ENCODE measurements at regions not wholly inside any gene's neighbourhood (a gene's known extent, or its start where the extent isn't known, plus 50 kb on each side); places are given as distances from the start of the nearest gene placed in this dataset.

DNA sequence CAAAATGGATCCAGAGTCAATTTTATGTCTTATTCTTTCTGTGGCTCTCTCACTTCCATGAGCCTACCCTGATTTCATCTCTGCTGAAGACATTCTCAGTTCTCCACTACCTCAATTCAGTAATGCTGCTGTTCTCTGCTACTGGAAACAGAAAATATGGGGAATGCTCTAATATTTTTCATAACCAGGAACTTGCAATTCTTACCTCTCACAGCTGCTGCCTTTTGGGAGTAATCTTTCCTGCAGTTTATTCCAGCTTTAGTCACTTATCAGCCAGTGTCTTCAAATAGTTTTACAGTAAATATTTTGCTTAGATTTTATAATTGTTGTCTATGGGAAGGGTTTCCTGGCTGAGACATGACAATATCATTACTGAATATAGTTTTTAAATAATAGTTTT, 145.1 kb upstream of the UFM1 start:
- Mint-ChIP-seq H3K4me1 (ENCODE audit: low read depth) (no peaks in the 10 kb centered on the region), H3K9me3 (no peaks in the 10 kb centered on the region), H3K36me3 (ENCODE audit: insufficient read depth in 2 of 2) (no peaks in the 10 kb centered on the region), H3K27me3 (ENCODE audit: low read depth) (no peaks in the 10 kb centered on the region), H3K4me3 (no peak overlapping the region), H3K27ac (no peak overlapping the region)
- DNase-seq (no peak), ATAC-seq (replicated peaks in 1 of 2) (no peak)

DNA sequence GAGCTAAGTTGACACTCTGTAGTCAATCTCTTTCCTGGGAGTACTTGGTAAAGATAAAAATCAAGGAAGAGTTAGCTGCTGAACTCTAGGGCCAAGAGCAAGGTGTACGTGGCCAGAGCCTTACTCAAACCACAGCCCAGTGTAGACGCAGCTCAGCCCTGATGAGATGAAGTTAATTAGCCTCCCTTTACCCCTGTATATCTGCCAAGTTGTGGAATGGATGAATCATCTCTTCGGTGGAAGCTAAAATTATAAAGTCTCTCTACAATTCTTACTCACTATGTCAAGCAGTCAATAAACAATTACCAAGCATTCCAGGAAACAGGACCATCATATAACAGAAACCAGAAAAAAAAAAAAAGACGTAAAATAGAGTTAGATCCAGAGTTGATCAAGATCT, 146.9 kb upstream of the UFM1 start:
- Mint-ChIP-seq H3K4me1 (ENCODE audit: low read depth) (no peaks in the 10 kb centered on the region), H3K4me3 (peak overlapping the region in 1 of 2 donors; percentile 57), H3K27me3 (ENCODE audit: low read depth) (no peaks in the 10 kb centered on the region), H3K9me3 (no peaks in the 10 kb centered on the region), H3K36me3 (ENCODE audit: insufficient read depth in 2 of 2) (no peaks in the 10 kb centered on the region), H3K27ac (peak overlapping the region; percentile 52)
- DNase-seq, result peak in 1 of 2 donors; percentile 7
- peak; percentile 72 to 90 for ATAC-seq (replicated peaks in 1 of 2)

DNA sequence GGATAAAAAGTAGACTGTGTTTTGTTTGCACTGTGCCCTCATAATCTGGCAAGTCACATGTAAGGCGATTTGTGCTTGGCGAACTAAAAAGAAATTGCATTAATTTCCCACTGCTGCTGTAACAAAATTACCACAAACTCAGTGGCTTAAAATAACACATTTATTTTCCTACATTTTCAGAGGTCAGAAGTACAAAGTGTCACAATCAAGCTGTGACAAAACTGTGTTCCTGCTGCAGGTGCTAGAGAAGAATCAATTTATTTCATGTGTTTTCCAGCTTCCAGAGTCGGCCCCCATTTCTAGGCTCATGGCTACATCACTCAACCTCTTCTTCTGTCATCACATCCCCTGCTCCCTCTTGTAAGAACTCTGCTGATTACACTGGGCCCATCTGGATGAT, 158.6 kb upstream of the UFM1 start:
- no peak for DNase-seq
- Mint-ChIP-seq H3K36me3 (ENCODE audit: insufficient read depth in 2 of 2) (no peaks in the 10 kb centered on the region), H3K27ac (no peak overlapping the region), H3K4me1 (ENCODE audit: low read depth) (no peaks in the 10 kb centered on the region), H3K27me3 (ENCODE audit: low read depth) (no peaks in the 10 kb centered on the region), H3K9me3 (no peaks in the 10 kb centered on the region), H3K4me3 (no peak overlapping the region)
- no peak for ATAC-seq (replicated peaks in 1 of 2)

DNA sequence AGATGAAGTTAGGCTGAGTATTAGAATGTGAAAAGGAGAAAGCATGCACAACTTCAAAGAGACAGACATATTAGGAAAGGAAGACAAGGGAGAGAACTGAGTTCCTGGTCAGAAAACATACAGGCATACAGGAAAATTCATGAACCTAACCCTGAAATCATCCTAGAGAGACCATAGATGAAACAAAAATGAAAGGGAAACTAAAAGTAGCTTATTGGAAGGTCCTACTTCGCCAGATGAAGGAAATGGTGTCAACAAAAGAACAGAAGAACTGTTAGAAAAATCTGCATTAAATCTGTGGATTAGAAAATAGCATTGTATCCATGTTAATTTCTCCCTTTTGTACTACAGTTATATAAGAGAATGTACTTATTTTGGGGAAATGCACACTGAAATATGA, 169.0 kb upstream of the UFM1 start:
- no peak for DNase-seq
- no peaks in the 10 kb centered on the region for H3K27me3 Mint-ChIP-seq (ENCODE audit: low read depth)
- peaks cover 2 to 4% of the 10 kb centered on the region in 2 donors for H3K9me3 Mint-ChIP-seq
- peaks cover 0 to 1% of the 10 kb centered on the region in 2 donors for H3K36me3 Mint-ChIP-seq (ENCODE audit: insufficient read depth in 2 of 2)
- peak in 1 of 2 donors; percentile 39 for ATAC-seq (replicated peaks in 1 of 2)
- peaks cover 14% of the 10 kb centered on the region for H3K4me1 Mint-ChIP-seq (ENCODE audit: low read depth)
- H3K27ac Mint-ChIP-seq, result peak overlapping the region; percentile 94
- peak overlapping the region; percentile 62 to 94 for H3K4me3 Mint-ChIP-seq

DNA sequence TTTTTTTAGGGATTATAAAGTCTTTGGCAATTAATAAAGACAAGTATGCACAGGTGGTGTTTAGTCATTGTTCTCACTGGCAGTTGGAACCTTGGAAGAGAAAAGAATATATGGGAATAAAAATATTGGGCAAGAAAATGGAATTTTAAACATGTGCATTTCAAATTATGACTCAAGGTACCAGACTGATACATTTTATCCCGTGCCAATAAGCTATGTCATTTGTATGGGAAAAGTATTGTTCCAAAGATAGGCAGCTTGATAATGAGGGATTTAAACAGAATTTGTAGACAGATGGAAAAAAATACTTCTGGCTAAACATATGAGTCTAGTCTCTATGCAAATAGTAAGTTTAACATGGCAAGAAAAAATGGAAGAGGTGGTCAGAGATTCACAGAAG, 169.5 kb upstream of the UFM1 start:
- DNase-seq (no peak), ATAC-seq (replicated peaks in 1 of 2) (no peak)
- Mint-ChIP-seq H3K4me1 (ENCODE audit: low read depth) (peaks cover 14% of the 10 kb centered on the region), H3K27ac (peak overlapping the region; percentile 94), H3K9me3 (peaks cover 2 to 4% of the 10 kb centered on the region in 2 donors), H3K4me3 (peak overlapping the region; percentile 62 to 94), H3K27me3 (ENCODE audit: low read depth) (no peaks in the 10 kb centered on the region), H3K36me3 (ENCODE audit: insufficient read depth in 2 of 2) (peaks cover 0 to 1% of the 10 kb centered on the region in 2 donors)

DNA sequence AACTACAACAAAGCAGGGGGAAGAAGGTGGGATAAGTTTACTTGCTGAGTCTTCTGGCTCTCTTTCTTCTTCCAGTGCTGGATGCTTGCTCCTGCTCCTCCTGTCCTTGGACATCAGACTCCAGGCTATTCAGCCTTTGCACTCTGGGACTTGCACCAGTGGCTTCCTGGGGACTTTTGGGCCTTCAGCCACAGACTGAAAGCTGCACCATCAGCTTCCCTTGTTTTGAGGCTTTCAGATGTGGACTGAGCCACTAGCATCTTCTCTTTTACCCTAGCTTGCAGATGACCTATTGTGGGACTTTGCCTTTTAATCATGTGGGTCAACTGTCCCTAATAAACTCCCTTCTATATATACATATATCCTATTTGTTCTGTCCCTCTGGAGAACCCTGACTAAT, 173.0 kb upstream of the UFM1 start:
- peaks cover 0 to 1% of the 10 kb centered on the region in 2 donors for H3K36me3 Mint-ChIP-seq (ENCODE audit: insufficient read depth in 2 of 2)
- H3K4me1 Mint-ChIP-seq (ENCODE audit: low read depth), result peaks cover 14% of the 10 kb centered on the region

DNA sequence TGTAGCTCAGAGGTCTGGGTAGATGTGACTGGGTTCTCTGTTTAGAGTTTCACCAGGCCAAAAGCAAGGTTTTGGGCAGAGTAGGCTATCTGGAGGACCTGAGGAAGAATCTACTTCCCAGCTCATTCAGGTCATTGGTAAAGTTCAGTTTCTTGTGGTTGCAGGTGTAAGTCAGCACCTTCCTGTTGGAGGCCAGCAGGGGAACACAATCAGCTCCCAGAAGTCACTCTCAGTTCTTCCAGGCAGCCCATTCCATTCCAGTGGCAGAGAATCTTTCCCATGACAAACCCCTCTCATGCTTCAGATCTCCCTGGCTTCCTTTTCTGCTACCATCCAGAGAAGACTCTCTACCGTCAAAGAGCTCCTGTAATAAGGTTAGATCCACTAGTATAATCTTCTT, 176.2 kb upstream of the UFM1 start:
- H3K36me3 Mint-ChIP-seq (ENCODE audit: insufficient read depth in 2 of 2), result no peaks in the 10 kb centered on the region
- H3K4me3 Mint-ChIP-seq, result no peak overlapping the region
- peaks cover 0 to 2% of the 10 kb centered on the region in 2 donors for H3K9me3 Mint-ChIP-seq
- no peak for ATAC-seq (replicated peaks in 1 of 2)
- no peaks in the 10 kb centered on the region for H3K4me1 Mint-ChIP-seq (ENCODE audit: low read depth)
- DNase-seq, result no peak
- no peaks in the 10 kb centered on the region for H3K27me3 Mint-ChIP-seq (ENCODE audit: low read depth)
- no peak overlapping the region for H3K27ac Mint-ChIP-seq

More for the DNA sequence above, 173.0 kb upstream of the UFM1 start:
- DNase-seq, result no peak
- H3K9me3 Mint-ChIP-seq, result peaks cover under 1 to 6% of the 10 kb centered on the region in 2 donors
- no peak overlapping the region for H3K4me3 Mint-ChIP-seq
- no peak for ATAC-seq (replicated peaks in 1 of 2)
- H3K27me3 Mint-ChIP-seq (ENCODE audit: low read depth), result no peaks in the 10 kb centered on the region
- no peak overlapping the region for H3K27ac Mint-ChIP-seq

DNA sequence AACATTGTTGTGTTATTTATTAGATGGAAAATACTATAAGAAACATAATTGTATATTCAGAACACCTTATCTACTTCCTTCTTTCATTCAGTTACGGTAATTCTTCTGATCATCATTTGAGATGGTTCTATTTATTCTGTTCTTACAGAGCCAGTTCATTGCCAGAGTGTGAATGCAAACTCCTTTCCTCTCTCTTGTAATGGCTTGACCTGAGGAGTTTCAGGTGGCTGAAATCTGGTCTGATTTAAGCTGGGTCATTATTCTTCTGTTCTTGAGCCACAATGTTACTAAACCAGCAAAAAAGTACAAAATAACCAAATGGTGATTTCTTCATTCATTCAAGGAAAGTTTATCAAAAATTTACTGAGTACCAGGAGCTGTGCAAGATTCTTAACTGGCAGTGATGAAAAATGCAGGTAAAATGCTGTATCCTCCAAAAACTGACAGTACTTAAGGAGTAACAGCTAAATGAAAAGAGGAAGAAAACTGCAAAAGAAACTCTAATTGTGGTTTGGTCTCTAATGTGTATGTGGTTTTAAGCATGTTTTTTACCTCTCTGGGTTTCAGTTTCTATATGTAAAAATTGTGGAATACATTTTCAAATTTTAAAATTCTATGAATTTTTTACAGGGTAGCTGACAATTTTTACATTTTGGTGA, 182.4 kb upstream of the UFM1 start:
- no peak for DNase-seq
- Mint-ChIP-seq H3K27ac (no peak overlapping the region), H3K4me1 (ENCODE audit: low read depth) (no peaks in the 10 kb centered on the region), H3K36me3 (ENCODE audit: insufficient read depth in 2 of 2) (no peaks in the 10 kb centered on the region), H3K27me3 (ENCODE audit: low read depth) (no peaks in the 10 kb centered on the region), H3K9me3 (no peaks in the 10 kb centered on the region), H3K4me3 (no peak overlapping the region)
- no peak for ATAC-seq (replicated peaks in 1 of 2)

DNA sequence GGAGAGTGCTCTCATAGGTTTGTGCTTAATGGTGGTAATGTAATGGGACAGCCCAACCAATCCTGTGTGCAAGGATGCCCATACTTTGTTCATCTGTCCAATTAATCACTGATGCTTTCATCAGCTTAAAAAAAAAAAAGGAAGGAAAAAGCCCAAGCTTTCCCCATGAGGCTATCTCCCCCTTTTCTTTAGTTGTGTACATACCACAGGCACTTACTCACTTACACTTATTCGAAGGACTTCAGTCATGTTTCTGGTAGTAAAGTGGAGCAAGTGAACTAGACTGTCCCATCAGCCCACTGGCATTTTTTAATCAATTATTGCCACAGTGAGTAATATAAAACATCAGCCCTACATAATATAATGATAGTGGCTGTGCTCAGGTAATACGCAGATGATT, 183.5 kb upstream of the UFM1 start:
- H3K27ac Mint-ChIP-seq, result no peak overlapping the region
- no peak overlapping the region for H3K4me3 Mint-ChIP-seq
- H3K4me1 Mint-ChIP-seq (ENCODE audit: low read depth), result no peaks in the 10 kb centered on the region
- no peaks in the 10 kb centered on the region for H3K36me3 Mint-ChIP-seq (ENCODE audit: insufficient read depth in 2 of 2)
- ATAC-seq (replicated peaks in 1 of 2), result no peak
- no peaks in the 10 kb centered on the region for H3K27me3 Mint-ChIP-seq (ENCODE audit: low read depth)
- DNase-seq, result no peak
- H3K9me3 Mint-ChIP-seq, result no peaks in the 10 kb centered on the region

DNA sequence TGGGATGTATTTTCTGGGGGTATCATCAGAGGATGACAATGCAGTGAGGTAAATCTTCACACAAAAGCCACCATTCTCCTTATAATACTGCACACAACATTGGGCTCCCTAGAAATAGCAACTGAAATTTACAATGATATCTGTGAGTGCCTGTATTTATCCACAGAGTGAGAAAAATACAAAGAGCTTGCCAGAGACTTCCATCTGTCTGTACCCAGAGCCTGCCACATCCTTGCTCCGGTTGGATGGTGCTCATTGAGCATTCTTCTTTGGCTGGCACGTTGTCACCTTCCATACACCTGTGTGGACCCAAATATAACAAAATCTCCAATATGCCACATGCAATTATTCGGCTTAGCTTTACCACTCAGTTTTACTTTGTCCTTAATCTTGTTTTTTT, 189.5 kb upstream of the UFM1 start:
- Mint-ChIP-seq H3K9me3 (peaks cover 4 to 9% of the 10 kb centered on the region in 2 donors), H3K27ac (no peak overlapping the region)
- no peak for DNase-seq

DNA sequence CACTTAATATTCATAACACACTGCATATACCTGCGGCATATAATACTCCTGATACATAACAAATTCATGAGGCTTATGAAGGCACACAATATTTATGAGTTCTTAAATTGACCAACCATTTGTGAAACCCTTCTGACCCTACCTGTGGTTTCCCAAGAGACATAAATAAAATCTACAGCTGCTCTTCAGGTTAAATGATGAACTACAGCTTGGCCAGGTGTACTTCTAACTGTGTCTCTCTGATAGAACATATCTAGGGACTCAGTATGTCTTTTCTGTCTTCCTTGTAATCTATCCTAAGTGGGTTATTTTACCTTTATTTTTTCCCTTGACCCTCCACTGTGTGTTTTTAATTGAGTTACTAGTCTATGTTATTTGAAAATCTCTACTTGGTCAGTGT, 189.9 kb upstream of the UFM1 start:
- Mint-ChIP-seq H3K4me1 (ENCODE audit: low read depth) (no peaks in the 10 kb centered on the region), H3K36me3 (ENCODE audit: insufficient read depth in 2 of 2) (no peaks in the 10 kb centered on the region), H3K27ac (no peak overlapping the region), H3K9me3 (peaks cover 4 to 9% of the 10 kb centered on the region in 2 donors), H3K4me3 (no peak overlapping the region), H3K27me3 (ENCODE audit: low read depth) (no peaks in the 10 kb centered on the region)
- no peak for DNase-seq
- no peak for ATAC-seq (replicated peaks in 1 of 2)

More for the DNA sequence above, 189.5 kb upstream of the UFM1 start:
- no peaks in the 10 kb centered on the region for H3K27me3 Mint-ChIP-seq (ENCODE audit: low read depth)
- no peak for ATAC-seq (replicated peaks in 1 of 2)
- no peaks in the 10 kb centered on the region for H3K4me1 Mint-ChIP-seq (ENCODE audit: low read depth)
- H3K36me3 Mint-ChIP-seq (ENCODE audit: insufficient read depth in 2 of 2), result no peaks in the 10 kb centered on the region
- H3K4me3 Mint-ChIP-seq, result no peak overlapping the region

DNA sequence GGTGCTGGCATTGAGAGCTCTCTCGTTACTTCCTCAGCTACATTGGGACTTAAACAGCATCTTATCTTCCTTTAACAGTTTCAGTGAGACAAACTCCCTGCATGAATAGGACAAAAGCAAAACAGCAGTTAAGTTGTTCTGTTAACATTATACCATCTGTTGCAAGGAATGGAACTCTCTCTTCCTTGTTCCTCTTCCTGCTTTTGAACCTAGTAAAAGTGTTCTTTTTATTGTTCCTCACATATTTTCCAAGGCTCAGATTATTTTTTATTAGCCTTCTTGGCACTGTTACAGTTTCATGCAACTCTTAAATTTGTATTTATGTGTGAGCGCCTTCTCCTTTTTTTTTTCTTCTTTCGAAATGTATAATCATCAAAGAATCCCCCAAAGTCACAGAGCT, 202.6 kb upstream of the UFM1 start:
- Mint-ChIP-seq H3K27ac (no peak overlapping the region), H3K27me3 (ENCODE audit: low read depth) (no peaks in the 10 kb centered on the region), H3K4me1 (ENCODE audit: low read depth) (no peaks in the 10 kb centered on the region), H3K4me3 (no peak overlapping the region), H3K9me3 (peaks cover 0 to 11% of the 10 kb centered on the region in 2 donors), H3K36me3 (ENCODE audit: insufficient read depth in 2 of 2) (no peaks in the 10 kb centered on the region)
- DNase-seq (no peak), ATAC-seq (replicated peaks in 1 of 2) (no peak)

DNA sequence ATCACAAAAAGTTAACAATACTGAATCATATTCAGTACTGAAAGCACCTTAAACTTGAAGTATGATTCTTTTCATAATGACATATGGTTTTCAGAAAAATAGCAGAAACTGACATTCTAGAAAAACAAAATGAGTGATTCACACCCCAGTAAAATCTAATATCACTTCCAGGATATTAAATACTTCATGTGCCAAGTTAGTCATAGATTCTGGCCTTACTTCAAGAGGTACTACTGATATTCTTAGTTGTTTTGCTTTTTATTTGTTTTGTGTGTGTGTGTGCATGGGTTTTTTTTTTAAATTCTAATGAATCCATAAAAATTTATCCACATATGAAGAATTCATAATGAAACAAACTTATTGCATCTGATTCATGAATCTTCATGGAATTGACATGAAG, 207.9 kb upstream of the UFM1 start:
- DNase-seq (no peak), ATAC-seq (replicated peaks in 1 of 2) (no peak)
- peaks cover 0 to 1% of the 10 kb centered on the region in 2 donors for H3K36me3 Mint-ChIP-seq (ENCODE audit: insufficient read depth in 2 of 2)
- no peaks in the 10 kb centered on the region for H3K27me3 Mint-ChIP-seq (ENCODE audit: low read depth)
- peaks cover 2% of the 10 kb centered on the region in 2 donors for H3K9me3 Mint-ChIP-seq
- no peak overlapping the region for H3K4me3 Mint-ChIP-seq
- no peak overlapping the region for H3K27ac Mint-ChIP-seq
- no peaks in the 10 kb centered on the region for H3K4me1 Mint-ChIP-seq (ENCODE audit: low read depth)

DNA sequence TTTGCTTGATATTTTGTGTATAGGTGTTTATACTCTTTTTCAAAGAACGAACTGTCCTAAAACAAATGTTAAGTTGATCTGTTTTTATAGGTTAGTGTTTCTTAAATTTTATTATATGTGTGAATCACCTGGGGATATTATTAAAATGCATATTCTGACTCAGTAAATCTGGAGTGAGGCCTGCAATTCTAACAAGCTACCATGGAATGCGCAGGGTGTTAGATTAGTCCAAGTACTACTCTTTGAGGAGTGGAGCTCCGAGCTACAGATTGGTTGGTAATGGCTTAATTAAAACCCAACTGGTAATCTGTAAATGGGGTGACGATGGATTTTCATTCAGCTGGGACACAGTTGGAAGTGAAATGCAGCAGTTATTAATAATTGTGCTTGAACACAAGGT, 214.1 kb upstream of the UFM1 start:
- ATAC-seq (replicated peaks in 1 of 2), result no peak
- H3K27ac Mint-ChIP-seq, result no peak overlapping the region
- H3K9me3 Mint-ChIP-seq, result peaks cover 3 to 7% of the 10 kb centered on the region in 2 donors

More for the DNA sequence above, 214.1 kb upstream of the UFM1 start:
- no peak overlapping the region for H3K4me3 Mint-ChIP-seq
- no peak for DNase-seq
- no peaks in the 10 kb centered on the region for H3K27me3 Mint-ChIP-seq (ENCODE audit: low read depth)
- peaks cover 0 to 1% of the 10 kb centered on the region in 2 donors for H3K36me3 Mint-ChIP-seq (ENCODE audit: insufficient read depth in 2 of 2)
- no peaks in the 10 kb centered on the region for H3K4me1 Mint-ChIP-seq (ENCODE audit: low read depth)
